Activated CD4-positive, CD25-positive, alpha-beta regulatory T cell treated with anti-CD3 and anti-CD28 coated beads, Interleukin-2, amount 50 U/mL, for 16 hours (primary cell): ENCODE measurements at regions not wholly inside any gene's neighbourhood (a gene's known extent, or its start where the extent isn't known, plus 50 kb on each side); places are given as distances from the start of the nearest gene placed in this dataset.
"Not testable (repeated sequence)": the region's sequence is repeated elsewhere in the genome, so short reads cannot be mapped to it uniquely, and the experiment has no call there.

Experiments
- DNase-seq: peaks from one replicate; pipeline ENCODE4 v3.0.0-alpha.2; 2020; ENCODE audit warnings: low read depth, low spot score

DNA sequence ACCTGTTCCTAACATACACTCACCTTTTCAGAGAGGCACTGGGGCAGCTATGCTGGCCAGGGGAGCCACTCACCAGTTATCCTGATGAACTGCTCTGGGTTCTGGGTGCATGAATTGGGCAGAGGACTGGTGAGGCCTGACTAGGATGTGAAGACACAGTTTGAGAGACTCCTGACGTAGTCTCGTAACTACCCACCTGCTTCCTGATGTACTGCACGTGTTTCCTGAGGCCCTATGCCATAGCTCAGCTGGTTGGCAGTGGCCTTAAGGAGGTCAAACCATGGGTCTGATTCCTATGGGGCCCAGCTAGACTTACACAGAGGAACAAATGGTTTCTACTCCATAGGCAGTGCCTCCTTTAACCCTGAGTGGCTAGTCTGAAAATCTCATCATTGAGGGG lies 351.7 kb upstream of the FRG2C start:
- DNase-seq, result not testable (repeated sequence)

DNA sequence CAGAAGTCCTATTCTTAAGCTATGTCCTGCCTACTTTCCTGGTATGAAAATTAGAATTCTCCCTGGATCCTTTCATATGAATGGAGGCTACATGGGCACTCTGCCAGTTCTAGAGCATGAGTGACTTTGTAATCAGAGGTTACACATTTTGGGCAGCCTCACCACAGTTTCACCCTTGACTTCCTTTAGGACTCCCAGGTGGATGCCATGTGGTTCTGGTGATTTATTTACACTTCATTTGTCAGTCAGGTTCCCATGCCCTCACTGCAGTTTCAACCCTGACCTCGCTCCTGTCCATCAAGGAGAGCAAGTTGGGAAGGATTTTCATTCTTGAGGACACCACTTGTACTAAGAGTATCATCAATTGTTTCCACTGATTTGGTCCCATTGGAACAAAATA lies 344.4 kb upstream of the FRG2C start:
- DNase-seq, result not testable (repeated sequence)

DNA sequence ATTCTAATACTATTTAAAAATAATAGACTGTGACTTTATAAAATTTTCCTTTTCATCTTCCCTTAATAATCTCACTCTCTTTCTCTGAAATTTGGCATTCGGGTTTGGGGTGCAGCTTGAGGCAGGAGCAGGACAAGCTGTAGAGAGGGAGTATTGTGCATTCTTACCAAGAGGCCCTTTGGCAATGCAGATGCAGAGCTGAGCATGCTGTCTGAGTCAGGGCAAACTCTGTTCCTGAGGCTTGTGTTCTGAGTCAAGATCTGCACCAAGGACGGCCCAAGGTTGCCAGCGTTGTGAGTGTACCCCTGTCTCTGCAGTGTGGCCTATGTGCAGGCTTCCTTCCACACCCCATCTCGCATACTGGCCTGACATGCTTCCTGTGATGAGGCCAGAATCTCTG lies 343.8 kb upstream of the FRG2C start:
- no peak for DNase-seq

DNA sequence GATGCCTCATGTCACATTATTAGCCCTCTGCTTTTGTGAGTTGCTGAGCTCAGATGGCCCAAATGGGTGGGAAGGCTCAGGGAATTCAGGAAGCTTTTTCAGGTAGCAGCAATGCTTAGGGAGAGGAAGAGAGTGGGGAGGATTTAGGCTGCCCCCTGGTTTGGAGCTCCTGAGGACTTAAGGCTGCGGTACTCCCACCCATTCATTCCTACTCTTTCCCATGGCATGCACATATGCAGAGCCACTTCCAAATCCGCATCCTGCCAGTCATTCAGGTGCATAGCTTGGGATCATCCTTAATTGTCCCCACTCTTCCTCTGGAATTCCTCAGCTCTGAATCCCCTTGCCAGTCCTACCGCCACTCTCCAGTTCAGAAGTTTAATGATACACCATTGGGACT lies 343.1 kb upstream of the FRG2C start:
- DNase-seq, result no peak

DNA sequence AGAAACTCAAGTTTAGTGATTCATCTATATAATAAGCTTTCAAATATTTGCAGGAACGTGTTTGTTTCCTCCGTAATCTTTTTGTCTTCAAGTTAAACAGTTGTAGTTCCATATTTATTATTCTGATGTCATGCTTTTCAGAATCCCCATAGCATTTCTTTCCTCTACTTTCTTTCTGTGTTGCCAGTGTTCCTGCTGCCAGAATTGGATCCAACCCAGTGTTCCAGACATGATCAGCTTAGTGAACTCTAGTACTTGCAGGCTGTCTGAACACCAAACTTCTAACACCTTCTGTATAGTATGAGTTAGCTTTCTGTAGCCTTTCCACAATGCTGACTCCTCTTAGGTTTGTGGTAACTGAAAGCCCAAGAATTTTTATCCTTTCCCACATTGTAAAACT lies 340.2 kb upstream of the FRG2C start:
- DNase-seq, result not testable (repeated sequence)

DNA sequence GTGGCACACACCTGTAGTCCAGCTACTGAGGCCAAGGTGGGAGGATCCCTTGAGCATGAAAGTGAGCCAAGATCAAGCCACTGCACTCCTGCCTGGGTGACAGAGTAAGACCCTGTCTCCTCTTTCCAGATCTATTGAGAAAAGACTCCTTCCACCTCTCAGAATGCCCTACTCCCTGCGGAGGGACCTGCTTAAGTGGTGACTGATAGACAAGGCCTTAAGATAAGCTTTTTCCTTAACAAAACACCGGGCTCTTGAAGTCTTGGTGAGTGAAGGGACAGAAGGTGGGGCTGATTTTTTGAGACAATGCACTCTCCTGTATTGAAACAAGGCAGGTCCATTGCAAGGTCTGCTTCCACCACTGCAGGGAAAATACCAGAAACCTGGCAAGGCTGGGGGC lies 338.4 kb upstream of the FRG2C start:
- DNase-seq, result no peak

DNA sequence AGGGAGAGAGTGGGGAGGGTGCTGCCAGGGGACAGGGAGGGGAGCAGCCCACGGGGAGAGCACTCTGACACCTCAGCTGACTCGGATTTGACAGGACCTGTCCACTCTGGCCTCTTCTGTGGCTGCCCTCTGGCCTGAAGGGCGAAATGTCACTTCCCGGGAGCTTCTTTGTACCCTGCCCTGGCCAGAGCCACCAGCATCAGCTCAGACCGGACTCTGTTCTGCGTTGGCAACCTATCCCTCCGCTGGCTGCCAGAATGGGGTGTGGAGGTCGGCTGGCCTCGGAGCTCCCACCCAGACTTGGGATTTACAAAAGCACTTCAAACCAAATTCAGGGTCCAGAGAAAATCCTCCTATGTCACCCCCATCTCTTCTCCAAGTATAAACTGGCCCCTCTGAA lies 336.7 kb upstream of the FRG2C start:
- no peak for DNase-seq

DNA sequence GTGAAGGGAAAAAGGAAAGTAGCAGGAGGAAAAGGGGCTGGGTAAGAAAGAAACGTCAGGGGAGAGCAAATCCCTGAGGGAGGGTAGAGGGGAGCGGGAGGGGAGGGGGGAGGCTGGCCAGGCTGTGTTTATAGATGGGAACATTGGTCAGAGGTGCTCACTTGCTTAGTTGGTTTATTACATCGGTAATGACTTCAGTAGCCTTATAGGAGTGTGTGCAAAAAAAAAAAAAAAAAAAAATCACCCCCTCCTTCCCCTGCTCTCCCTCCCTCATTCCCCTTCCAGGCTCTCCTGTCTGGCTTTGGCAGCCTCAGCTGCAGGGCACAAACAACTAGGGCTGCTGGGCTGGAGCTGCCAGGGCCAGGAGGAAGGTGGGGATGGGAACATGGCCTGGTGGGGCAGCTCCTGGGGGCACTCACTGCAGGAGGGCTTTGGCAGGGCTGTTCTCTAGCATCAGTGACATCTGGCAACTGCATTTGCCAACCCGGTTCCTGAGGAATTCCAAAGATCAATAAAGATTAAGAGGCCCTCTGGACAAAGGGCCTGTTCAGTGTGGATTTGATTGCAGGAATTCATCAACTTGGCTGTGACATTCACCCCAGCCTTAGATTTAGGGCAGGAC lies 334.5 kb upstream of the FRG2C start:
- DNase-seq, result no peak

DNA sequence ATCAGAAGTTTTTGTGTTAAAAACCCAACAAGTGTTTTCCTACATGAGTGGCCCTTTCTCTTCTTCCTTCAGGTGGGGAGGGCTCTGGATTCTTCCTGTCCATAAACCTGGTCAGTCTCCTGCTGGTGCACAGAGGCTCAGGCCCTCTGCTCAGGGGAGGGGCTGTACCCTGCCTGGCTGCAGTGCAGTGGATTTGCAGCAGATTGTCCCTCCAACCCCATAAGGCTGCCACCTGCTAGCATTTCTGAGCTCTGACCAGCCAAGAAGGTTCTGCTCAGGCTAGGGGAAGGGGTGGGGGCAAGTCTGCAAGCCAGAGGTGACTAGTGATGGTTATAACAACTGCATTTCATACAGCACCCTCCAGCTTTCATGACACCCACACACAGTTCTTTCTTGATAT lies 333.7 kb upstream of the FRG2C start:
- DNase-seq, result not testable (repeated sequence)

DNA sequence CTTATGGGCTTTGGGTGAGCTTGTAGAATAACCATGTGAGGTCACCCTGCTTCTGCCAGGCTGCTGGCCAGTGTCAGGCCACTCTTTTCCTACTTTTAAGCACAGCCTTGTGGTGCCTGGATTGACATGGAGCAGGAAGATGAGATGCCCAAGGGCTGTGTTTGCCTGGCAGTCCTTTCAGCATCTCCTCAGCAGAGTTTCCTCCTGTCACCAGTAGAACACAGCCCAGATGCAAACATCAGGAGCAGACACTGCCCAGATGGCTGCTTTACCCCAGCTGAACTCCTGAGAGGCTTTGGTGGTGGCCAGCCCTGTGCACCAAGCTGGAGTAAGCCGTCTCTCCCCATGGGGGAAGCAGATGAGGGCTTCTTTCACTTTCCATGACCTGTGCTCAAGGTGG lies 332.0 kb upstream of the FRG2C start:
- not testable (repeated sequence) for DNase-seq

DNA sequence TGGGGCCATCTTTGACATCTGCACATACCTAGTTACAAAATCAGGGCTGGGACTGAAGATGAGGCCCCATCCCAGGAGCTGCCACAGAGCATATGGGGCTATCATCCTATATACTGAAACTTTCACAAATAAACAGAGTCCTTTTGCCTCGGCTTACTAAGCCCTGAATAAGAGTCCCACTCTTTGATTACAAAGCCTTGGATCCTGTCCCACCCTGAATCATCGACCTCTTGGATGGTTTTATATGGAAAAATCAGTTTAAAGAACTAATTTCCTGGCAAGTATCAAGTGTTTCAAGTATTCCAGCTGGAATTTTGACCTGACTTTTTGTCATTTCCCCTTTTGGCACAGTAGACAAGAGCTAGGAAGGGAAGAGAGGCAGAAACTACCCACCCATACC lies 331.3 kb upstream of the FRG2C start:
- no peak for DNase-seq

DNA sequence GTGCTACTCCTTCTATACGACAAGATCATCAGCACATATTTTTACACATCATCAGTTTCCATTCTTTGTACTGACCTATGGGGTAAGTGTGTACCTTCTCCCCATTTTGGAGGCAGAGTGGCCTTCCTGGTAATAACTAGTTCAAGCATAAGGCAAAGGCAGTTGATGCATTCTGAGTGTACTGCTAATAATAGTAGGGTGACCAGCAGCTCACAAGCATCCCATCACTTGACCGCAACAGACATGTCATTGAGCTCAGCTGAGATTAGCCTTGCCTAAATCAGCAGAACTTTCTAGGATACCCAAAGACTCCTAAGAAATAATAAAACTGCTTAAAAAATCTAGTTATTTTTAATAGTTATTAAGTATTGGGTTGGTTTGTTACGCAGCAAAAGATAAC lies 329.8 kb upstream of the FRG2C start:
- DNase-seq, result no peak

DNA sequence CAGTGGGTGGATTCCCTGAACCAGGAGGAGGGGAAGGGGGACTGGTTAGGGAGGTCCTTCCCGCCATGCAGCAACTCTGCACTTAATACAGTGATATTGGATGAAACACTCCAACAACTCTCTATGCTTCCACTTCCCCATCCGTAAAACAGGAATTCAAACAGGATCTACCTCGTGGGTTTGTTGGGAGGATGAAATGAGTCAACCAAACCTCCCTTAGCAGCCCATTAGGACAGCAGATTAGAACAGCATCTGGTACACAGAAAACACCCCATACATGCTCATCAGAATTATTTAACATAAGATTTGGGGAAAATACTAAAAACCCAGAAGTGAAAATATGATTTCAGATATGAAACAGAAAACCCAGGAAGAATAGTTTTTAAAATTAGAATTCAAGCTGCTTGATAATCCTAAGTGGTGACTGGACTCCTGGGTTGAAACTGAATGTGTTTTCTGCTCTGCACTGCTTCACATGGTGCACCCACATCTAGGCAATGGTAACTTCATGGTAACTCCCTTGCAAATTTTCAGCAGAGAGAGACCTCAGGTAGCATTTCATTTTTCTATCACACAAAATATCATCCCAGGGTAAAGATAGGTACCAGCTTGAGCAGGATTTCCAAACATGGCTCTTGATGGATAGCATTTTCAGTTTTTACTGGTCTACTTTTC lies 326.8 kb upstream of the FRG2C start:
- no peak for DNase-seq

DNA sequence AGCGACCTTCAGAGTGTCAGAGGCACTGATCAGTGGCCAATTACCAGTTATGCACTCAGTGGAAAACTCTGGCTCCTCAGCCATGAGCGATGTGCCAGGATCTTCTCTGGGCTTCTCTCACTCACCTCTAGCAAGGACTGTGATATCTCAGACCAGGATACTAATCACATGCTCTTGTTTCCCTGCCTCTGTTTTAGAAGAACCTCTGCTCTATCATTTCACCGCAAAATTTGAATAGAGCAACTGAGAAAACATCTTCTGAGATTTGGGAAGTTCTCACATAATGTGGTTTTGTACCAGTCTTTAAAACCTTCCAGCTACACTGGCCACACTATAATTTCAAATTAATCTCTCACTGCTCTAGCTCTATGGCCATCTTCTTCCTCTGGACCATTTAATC lies 325.8 kb upstream of the FRG2C start:
- DNase-seq, result no peak

DNA sequence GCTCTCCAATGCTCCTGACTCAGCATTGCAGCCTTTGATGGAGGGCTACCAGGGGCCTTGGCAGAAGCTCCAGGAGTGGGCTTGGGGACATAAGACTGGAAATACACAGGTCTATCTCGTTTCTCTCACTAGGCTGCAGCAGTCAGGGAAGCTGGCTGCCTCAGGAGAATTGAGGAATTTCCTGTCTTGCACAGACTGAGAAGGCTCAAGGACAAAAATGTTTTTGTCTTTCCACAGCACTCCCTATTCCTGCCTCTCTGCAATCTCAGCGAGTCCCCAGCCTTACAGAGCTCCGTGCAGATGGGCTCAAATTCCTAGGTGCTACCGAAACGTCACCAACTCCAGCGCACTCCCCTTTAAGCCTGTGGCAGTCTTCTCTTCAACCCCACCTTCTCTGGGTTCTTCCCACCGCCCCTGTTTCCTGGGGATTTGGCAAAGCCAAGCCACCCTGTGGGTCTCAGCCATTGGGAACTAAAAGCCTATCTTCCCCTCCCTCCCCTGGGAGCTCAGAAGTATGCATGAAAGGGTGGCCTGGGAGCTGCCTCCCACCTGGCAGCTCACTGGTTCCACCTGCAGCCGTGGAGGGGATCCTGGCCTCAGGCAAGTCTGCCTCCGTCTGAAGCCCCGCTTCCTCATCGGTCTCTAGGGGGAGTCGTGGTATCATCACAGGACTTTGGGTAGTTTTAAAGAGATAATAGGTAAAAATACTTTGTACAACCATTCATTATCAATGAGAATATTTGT lies 322.6 kb upstream of the FRG2C start:
- DNase-seq, result no peak

DNA sequence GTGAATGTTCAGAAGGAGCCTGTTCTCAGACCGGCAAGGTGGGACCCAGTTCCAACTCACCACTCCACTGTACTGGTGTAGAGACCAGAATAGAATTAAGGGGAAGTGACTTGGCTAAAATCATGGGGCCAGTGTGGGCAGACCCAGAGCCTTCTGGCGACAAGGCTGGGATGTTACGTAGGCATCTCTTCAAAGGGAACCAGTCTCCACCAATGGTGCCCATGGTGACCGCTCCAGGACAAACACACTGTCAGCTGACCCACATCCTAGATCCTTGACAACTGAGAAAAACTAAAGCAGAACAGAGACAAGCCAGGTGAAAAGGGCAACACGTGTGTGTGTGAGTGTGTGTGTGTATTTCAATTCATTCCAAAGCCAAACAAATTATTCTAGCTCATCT lies 321.7 kb upstream of the FRG2C start:
- DNase-seq, result no peak

DNA sequence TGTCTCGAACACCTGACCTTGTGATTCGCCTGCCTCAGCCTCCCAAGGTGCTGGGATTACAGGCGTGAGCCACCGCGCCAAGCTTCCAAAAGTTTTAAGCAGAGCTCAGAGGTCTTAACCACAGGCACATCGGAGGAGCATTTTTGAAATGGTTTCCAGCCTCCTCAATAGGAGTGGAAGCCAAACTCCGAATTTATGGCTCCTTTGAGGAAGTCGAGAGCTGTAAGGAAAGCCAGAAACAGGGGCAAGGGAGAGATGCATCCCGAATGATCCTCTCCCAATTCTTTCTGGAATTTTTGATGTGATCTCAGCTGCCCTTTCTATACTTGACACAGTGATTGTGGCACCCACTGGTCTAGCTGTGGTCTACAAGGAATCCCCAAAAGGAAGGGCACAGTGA lies 313.6 kb upstream of the FRG2C start:
- DNase-seq, result not testable (repeated sequence)

DNA sequence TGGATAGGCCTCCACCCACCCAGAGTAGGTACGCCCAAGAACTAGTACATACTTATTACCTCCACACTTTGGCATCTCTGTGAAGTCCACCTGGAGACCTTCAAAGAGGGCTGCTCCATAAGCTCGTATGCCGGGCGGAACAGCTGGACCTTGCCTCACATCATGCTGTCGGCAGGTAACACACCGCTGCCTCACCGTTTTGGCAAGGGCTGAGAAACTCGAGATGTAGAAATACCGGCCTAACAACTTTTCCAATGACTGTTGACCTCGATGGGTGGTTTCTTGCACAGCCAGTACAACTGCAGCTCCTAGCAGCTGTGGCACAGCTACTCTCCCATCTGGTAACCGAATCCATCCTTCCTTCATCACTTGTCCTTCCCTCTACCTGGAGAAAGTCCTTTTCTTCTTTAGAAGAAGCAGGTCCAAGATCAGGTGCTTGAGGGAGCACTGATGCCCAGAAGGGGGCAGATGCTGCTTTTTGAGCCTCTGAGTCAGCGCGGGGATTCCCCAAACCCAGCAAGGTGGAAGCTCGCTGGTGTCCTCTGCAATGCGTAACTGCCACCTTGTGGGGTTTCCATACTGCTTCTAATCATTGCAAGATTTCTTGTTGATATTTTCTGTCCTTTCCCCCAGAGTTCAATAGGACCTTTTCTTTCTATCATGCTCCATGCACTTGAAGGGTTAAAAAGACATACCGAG lies 301.9 kb upstream of the FRG2C start:
- peak; percentile 1 for DNase-seq

DNA sequence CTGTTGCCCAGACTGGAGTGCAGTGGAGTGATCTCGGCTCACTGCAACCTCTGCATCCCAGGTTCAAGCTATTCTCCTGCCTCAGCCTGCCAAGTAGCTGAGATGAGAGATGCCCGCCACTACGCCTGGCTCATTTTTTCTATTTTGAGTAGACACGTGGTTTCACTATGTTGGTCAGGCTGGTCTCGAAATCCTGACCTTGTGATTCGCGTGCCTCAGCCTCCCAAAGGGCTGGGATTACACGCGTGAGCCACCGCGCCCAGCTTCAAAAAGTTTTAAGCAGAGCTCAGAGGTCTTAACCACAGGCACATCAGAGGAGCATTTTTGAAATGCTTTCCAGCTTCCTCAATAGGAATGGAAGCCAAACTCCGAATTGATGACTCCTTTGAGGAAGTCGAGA lies 291.2 kb upstream of the FRG2C start:
- DNase-seq, result not testable (repeated sequence)

DNA sequence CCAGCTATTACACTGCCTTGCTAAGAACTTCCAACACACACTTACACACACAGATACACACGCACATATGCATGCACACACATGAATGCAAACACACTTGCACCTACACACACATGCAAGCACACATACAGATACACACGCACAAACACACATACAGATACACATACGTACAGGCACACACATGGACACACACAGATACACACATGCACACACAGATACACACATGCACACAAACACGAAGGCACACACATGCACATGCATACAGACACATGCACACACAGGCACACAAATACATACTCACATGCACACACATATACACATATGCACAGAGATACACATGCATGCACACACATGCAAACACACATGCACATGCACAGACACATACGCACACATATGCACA lies 284.3 kb upstream of the FRG2C start:
- not testable (repeated sequence) for DNase-seq

DNA sequence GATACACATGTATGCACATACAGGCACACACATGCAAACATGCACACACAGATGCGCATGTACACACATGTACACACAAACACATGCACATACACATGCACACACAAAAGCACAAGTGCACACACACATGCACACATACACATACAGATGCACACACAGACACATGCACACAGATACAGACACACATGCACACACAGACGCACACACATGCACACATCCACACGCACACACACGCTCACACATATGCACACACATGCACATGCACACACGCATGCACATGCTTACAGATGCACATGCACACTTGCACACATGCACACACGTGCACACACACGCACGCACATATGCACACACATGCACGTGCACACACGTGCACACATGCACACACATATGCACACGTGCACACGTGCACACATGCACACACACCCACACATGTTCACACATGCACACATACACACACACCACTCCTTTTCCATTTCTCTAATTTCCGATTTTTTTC lies 283.8 kb upstream of the FRG2C start:
- no peak for DNase-seq

DNA sequence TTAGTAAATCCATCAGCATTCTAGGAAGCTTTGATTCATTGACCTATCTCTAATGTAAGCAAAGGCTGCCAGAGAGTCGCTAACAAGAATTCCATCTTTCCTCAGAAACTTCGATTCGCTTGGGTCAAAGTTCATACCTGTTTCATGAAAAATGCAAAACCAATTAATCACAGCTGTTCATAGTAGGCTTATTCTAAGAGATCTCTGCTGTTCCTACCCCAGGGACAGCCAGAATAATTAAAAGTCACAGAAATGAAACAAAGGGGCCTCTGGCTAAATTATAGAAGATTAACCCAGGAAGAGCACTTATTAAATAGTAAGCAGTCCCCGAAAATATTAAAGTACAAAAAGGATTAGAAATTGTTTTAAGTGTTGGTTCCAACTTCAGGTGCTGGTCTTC lies 280.1 kb upstream of the FRG2C start:
- DNase-seq, result not testable (repeated sequence)
